Mucosa of descending colon (tissue), 3 donors: ENCODE measurements at regions not wholly inside any gene's neighbourhood (a gene's known extent, or its start where the extent isn't known, plus 50 kb on each side); places are given as distances from the start of the nearest gene placed in this dataset.
A peak's percentile ranks its signal among the peaks of the same experiment; 100 is the strongest.

Experiments used
- ATAC-seq: fragments of 200-7000 bp; cut with Tn5 transposase; one replicate; pipeline ENCODE4 v1.9.1; 2020; ENCODE audit warnings: mild to moderate bottlenecking, moderate library complexity
- DNase-seq, 3 donors: peaks; one replicate each; pipeline ENCODE4 v3.0.0-alpha.2; 2020
- H3K36me3 ChIP-seq: fragments of 200-600 bp; one replicate; pipeline ENCODE4 v1.8.0; 2021; ENCODE audit warnings: low read depth, mild to moderate bottlenecking
- H3K4me1 ChIP-seq: fragments of 200-600 bp; one replicate; pipeline ENCODE4 v1.8.0; 2021; ENCODE audit warnings: low read depth, mild to moderate bottlenecking
- H3K4me3 ChIP-seq: fragments of 200-600 bp; one replicate; pipeline ENCODE4 v1.8.0; 2021; ENCODE audit warnings: mild to moderate bottlenecking
- H3K9me3 ChIP-seq: fragments of 200-600 bp; one replicate; pipeline ENCODE4 v1.8.0; 2021; ENCODE audit warnings: mild to moderate bottlenecking
- intact Hi-C, 2 donors: fragments of 100-400 bp; cut with DNase I in 1 of 2; cut with micrococcal nuclease in 1 of 2; formaldehyde crosslinking; loops; one replicate each; pipeline versions ENCODE4 v1.11.0 to v1.11.1; 2022; cut with DNase I, micrococcal nuclease
- TF ChIP-seq, protein P1 (sequence below): fragments of 200-600 bp; IDR thresholded peaks from one replicate; pipeline ENCODE4 v1.8.0; 2022; ENCODE audit warnings: antibody characterized with exemption, mild to moderate bottlenecking
- donor health status: DM: no; HTN: no; CAD: no; lungs with moderate emphysema.
- donor health status: DM: no; HTN: no; CAD: no.
- donor health status: DM: no; HTN: yes; CAD: no.

DNA sequence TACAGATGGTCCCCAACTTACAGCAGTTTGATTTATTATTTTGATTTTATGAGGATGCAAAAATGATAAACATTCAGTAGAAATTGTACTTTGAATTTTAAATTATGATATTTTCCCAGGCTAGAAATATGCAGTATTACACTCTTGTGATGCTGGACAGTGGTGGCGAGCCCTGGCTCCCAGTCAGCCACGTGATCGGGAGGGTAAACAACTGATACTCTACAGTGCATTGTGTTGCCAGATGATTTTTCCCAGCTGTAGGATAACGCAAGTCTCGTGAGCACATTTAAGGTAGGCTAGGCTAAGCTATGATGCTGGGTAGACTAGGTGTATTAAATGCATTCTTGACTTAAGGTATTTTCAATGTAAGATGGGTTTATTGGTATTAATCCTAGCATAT lies 865.2 kb downstream of the SORCS3 start:
- Histone ChIP-seq H3K36me3 (no peaks in the 10 kb centered on the region), H3K4me3 (no peak overlapping the region), H3K4me1 (no peaks in the 10 kb centered on the region), H3K9me3 (no peaks in the 10 kb centered on the region)
- TF ChIP-seq, protein P1, sequence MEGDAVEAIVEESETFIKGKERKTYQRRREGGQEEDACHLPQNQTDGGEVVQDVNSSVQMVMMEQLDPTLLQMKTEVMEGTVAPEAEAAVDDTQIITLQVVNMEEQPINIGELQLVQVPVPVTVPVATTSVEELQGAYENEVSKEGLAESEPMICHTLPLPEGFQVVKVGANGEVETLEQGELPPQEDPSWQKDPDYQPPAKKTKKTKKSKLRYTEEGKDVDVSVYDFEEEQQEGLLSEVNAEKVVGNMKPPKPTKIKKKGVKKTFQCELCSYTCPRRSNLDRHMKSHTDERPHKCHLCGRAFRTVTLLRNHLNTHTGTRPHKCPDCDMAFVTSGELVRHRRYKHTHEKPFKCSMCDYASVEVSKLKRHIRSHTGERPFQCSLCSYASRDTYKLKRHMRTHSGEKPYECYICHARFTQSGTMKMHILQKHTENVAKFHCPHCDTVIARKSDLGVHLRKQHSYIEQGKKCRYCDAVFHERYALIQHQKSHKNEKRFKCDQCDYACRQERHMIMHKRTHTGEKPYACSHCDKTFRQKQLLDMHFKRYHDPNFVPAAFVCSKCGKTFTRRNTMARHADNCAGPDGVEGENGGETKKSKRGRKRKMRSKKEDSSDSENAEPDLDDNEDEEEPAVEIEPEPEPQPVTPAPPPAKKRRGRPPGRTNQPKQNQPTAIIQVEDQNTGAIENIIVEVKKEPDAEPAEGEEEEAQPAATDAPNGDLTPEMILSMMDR = no peak
- no peak for ATAC-seq
- intact Hi-C loops = no loop called here
- no peak for DNase-seq

DNA sequence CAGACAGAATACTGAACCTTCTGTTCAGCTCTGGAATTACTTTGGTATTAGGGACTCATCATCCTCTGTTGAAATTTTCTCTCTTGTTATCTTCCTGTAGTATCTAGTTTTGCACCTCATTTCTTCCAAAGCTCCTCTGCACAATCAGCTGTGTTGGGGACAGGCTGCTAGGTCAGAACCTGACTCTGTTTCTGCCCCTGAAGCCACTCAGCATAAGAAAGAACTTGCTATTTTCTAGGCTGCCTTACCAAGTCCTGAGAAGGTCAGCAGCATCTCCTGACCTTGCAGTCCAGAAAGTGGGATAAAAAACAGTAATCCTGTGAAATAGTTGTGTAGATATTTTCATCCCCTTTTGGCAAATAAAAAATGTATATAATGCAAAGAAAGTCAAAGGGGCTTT lies 862.6 kb downstream of the SORCS3 start:
- TF ChIP-seq, protein P1 = no peak
- ATAC-seq (no peak), DNase-seq (no peak)
- Histone ChIP-seq H3K4me3 (no peak overlapping the region), H3K9me3 (no peaks in the 10 kb centered on the region), H3K36me3 (no peaks in the 10 kb centered on the region), H3K4me1 (no peaks in the 10 kb centered on the region)
- intact Hi-C loops = no loop called here

DNA sequence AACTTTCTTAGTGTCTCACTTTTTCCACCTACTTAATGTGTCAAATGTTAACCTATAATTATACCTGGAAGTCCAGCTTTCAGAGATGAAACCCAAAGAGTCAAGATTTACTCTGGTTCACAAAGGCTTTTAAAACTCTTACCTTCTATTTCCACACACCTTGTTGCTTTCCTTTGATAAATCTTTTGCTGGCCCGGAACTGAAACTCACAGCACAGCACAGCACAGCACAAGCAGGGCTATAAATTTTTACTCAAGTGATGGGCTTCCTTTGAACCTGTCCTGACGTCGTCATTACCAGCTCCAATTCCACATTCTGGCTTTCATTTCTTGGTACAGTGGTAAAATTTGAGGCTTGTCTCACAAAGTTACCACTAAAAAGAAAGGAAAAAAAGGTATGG lies 861.0 kb downstream of the SORCS3 start:
- no peak for ATAC-seq
- H3K9me3 ChIP-seq = no peaks in the 10 kb centered on the region
- no peaks in the 10 kb centered on the region for H3K36me3 ChIP-seq
- TF ChIP-seq, protein P1 = no peak
- H3K4me3 ChIP-seq = no peak overlapping the region
- intact Hi-C loops = no loop called here
- H3K4me1 ChIP-seq = no peaks in the 10 kb centered on the region
- DNase-seq = no peak

DNA sequence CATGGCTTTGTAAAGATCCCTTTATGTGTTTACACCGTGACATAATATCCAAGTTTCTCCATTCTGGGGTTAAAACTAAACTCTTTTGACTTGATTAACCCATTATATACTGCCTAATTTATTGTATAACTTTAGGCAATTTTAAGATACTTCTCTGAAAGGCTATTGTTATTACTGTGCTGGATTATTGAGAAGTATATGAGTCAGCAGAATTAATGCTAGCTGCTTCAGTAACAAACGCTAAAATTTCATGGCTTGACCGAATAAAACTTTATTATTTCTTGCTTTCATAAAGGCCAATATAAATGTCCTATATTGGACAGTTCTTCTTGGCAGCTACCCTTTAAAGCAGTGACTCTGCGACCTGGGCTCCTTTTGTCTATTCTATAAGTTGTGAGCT lies 853.9 kb downstream of the SORCS3 start:
- Histone ChIP-seq H3K4me1 (no peaks in the 10 kb centered on the region), H3K4me3 (no peak overlapping the region), H3K9me3 (no peaks in the 10 kb centered on the region), H3K36me3 (no peaks in the 10 kb centered on the region)
- TF ChIP-seq, protein P1 = no peak
- ATAC-seq (no peak), DNase-seq (no peak)
- intact Hi-C loops = no loop called here

DNA sequence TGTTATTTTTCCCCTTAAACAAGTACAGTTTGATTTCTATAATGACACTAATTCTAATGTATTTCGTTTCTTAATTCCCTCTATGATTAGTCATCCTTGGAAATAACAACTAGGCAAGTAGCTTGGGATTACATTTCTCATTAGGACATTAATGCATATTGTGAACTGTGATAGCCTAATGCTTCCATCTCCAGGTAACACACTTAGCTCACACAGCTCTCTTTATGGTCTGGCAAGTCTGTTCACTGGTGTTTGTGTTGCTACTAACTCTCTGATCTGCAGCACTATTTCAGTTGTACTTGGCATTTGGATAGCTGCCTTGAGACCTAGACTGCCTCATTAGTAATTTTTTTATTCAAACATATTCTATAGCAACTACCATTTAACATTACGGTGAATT lies 853.2 kb downstream of the SORCS3 start:
- no peak for ATAC-seq

DNA sequence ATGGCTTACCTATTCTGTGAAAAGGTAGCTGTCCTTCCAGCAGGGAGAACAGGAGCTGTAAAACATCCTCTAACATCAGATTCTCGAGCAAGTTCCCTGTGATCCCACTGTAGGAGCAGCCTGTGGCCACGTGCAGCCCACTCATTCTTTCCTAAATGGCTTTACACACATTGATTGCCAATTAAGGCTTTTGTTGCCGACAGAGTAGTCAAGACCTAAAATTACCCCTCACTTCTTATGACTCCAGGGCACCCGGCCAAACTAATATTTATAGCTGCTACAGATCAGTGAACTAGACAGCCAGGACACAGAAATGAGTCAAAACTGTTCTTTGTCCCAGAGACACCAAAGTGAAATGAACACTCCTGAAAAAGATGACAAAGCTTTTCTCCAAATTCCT lies 832.1 kb downstream of the SORCS3 start:
- no peaks in the 10 kb centered on the region for H3K36me3 ChIP-seq
- H3K4me3 ChIP-seq = no peak overlapping the region
- H3K4me1 ChIP-seq = no peaks in the 10 kb centered on the region
- ATAC-seq (no peak), DNase-seq (peak in 1 of 3 donors; percentile 2)
- TF ChIP-seq, protein P1 = no peak
- no peaks in the 10 kb centered on the region for H3K9me3 ChIP-seq
- intact Hi-C loops = no loop called here

More for the DNA sequence above, 853.2 kb downstream of the SORCS3 start:
- DNase-seq = no peak
- TF ChIP-seq, protein P1 = no peak
- H3K4me1 ChIP-seq = no peaks in the 10 kb centered on the region
- intact Hi-C loops = no loop called here
- no peak overlapping the region for H3K4me3 ChIP-seq
- H3K9me3 ChIP-seq = no peaks in the 10 kb centered on the region
- H3K36me3 ChIP-seq = no peaks in the 10 kb centered on the region
